ENCODE measurements at regions not wholly inside any gene's neighbourhood (a gene's known extent, or its start where the extent isn't known, plus 50 kb on each side); places are given as distances from the start of the nearest gene placed in this dataset.

- TF ChIP-seq CTCF (conservative IDR thresholded peaks at IDR 0.05; ENCODE audit: low read length) = no peak
- TF ChIP-seq EZH2phosphoT487 (IDR thresholded peaks at IDR 0.05; ENCODE audit: borderline replicate concordance) = no peak
These were observed 931.2 kb downstream of the TBC1D22A start for GRCh38 chr22:47693606-47694005.
